Transverse colon (tissue), 4 donors: ENCODE measurements at regions not wholly inside any gene's neighbourhood (a gene's known extent, or its start where the extent isn't known, plus 50 kb on each side); places are given as distances from the start of the nearest gene placed in this dataset.

ENCODE experiments used
- EP300 ChIP-seq: sonication (generic); formaldehyde crosslinking; IDR thresholded peaks from one replicate; pipeline ENCODE4 v1.6.1; 2017; ENCODE audit warnings: antibody characterized with exemption, low read depth
- POLR2A ChIP-seq: fragments of 450-650 bp; IDR thresholded peaks from one replicate; pipeline ENCODE4 v1.6.1; 2016; ENCODE audit warnings: antibody characterized with exemption, mild to moderate bottlenecking, moderate library complexity
- POLR2AphosphoS5 ChIP-seq, 3 donors: sonication (generic); formaldehyde crosslinking; IDR thresholded peaks; one replicate each; pipeline ENCODE4 v1.6.1; 2016; ENCODE audit warnings: antibody characterized with exemption in 3 of 3
- TF ChIP-seq, protein P1 (sequence below), 5 experiments: fragments of 200-600 bp in 3 of 5; fragments of 450-650 bp in 2 of 5; sonication (generic) in 3 of 5; IDR thresholded peaks; 1 replicate in 2 of 5; 2 replicates in 3 of 5; pipeline ENCODE4 v1.5.1; 2016 to 2017; ENCODE audit warnings: antibody characterized with exemption in 5 of 5, inconsistent platforms in 3 of 5, mild to moderate bottlenecking in 2 of 5, moderate library complexity in 1 of 5

DNA sequence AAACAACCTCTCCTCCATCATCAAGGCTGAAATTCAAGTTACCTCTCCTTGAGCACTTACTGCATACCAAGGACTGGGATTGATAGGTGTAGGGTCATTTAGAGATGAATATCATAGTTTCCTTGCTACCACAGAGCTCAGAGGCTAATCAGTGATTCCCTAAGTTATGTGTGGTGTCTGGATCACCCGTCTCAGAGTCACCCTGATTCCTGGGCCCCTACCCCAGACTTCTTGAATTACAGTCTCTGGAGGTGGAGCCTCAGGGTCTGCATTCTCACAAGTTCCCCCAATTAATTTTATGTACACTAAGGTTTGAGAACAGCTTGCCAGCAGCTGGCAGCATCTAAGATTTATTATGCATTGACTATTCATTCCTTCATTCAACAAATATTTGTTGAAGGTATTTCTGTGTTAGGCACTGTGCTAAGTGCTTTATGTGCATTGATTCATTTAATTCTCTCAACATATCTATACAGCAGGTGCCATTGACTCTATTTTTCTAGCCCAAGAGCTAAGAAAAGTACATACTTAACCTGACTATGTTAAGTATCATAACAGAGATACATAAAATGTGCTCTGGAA lies 182.9 kb upstream of the FGGY start:
- TF ChIP-seq, protein P1, sequence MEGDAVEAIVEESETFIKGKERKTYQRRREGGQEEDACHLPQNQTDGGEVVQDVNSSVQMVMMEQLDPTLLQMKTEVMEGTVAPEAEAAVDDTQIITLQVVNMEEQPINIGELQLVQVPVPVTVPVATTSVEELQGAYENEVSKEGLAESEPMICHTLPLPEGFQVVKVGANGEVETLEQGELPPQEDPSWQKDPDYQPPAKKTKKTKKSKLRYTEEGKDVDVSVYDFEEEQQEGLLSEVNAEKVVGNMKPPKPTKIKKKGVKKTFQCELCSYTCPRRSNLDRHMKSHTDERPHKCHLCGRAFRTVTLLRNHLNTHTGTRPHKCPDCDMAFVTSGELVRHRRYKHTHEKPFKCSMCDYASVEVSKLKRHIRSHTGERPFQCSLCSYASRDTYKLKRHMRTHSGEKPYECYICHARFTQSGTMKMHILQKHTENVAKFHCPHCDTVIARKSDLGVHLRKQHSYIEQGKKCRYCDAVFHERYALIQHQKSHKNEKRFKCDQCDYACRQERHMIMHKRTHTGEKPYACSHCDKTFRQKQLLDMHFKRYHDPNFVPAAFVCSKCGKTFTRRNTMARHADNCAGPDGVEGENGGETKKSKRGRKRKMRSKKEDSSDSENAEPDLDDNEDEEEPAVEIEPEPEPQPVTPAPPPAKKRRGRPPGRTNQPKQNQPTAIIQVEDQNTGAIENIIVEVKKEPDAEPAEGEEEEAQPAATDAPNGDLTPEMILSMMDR (IDR thresholded peaks at IDR 0.05) = no peak
- TF ChIP-seq POLR2AphosphoS5 (IDR thresholded peaks at IDR 0.05) = no peak
- TF ChIP-seq EP300 = no peak
- no peak for TF ChIP-seq POLR2A
